MCF 10A (cell line): ENCODE measurements at regions not wholly inside any gene's neighbourhood (a gene's known extent, or its start where the extent isn't known, plus 50 kb on each side); places are given as distances from the start of the nearest gene placed in this dataset.

Experiments
- BruUV-seq: library from RNA; stranded (reverse); fragments of 400-500 nt; replicated peaks from 2 replicates; lab custom pipeline; 2021; lab: Mats Ljungman, UMichigan
- CTCF ChIA-PET: fragments of 300-600 bp; sonication (Branson Sonifier 250); formaldehyde crosslinking; extraction: SDS; loops from one replicate; lab custom pipeline; 2021; ENCODE audit warnings: antibody characterized with exemption, inconsistent platforms; lab: Yijun Ruan, JAX
- POLR2A ChIA-PET: fragments of 300-600, 350-650 bp; sonication (Branson Sonifier 250); formaldehyde crosslinking; extraction: SDS; loops from one replicate; lab custom pipeline; 2020; ENCODE audit warnings: antibody characterized with exemption, inconsistent platforms; lab: Yijun Ruan, JAX
- DNase-seq: peaks from one replicate; pipeline ENCODE4 v3.0.0-alpha.2; 2018; ENCODE audit not compliant: unreplicated experiment
- H3K27ac Mint-ChIP-seq: one replicate; pipeline ENCODE4 v1.8.0; 2022; ENCODE audit warnings: mild to moderate bottlenecking, low read depth, mixed read lengths; ENCODE audit not compliant: unreplicated experiment
- H3K27me3 Mint-ChIP-seq: one replicate; pipeline ENCODE4 v1.8.0; 2022; ENCODE audit warnings: mixed read lengths; ENCODE audit not compliant: insufficient read depth, unreplicated experiment
- H3K36me3 Mint-ChIP-seq: one replicate; pipeline ENCODE4 v1.8.0; 2022; ENCODE audit warnings: mild to moderate bottlenecking, moderate library complexity, mixed read lengths; ENCODE audit not compliant: insufficient read depth, unreplicated experiment
- H3K4me1 Mint-ChIP-seq: one replicate; pipeline ENCODE4 v1.8.0; 2022; ENCODE audit warnings: mixed read lengths; ENCODE audit not compliant: insufficient read depth, unreplicated experiment
- H3K4me3 Mint-ChIP-seq: one replicate; pipeline ENCODE4 v1.8.0; 2022; ENCODE audit warnings: mild to moderate bottlenecking, moderate library complexity, mixed read lengths; ENCODE audit not compliant: unreplicated experiment
- H3K9me3 Mint-ChIP-seq: one replicate; pipeline ENCODE4 v1.8.0; 2022; ENCODE audit warnings: mixed read lengths; ENCODE audit not compliant: unreplicated experiment
- CTCF ChIP-seq: fragments of 200-600 bp; IDR thresholded peaks from one replicate; pipeline ENCODE4 v1.8.0; 2022; ENCODE audit warnings: antibody characterized with exemption, mild to moderate bottlenecking; ENCODE audit not compliant: unreplicated experiment
- intact Hi-C: fragments of 100-400 bp; cut with micrococcal nuclease; formaldehyde crosslinking; loops from 2 replicates; pipeline ENCODE4 v1.14.1; 2022

GRCh38 chr2:11988691-11989353 lies 242.4 kb downstream of the LPIN1 start:
- no TSS peak for BruUV-seq
- H3K4me3 Mint-ChIP-seq = no peak overlapping the region
- ChIA-PET POLR2A (no interaction called here), CTCF (interaction anchor here (0.6 kb wide), 2 partner anchors 19 to 475 kb away, joined by 3 to 4 read pairs; no protein-coding TSS in a partner anchor)
- no peaks in the 10 kb centered on the region for H3K36me3 Mint-ChIP-seq
- H3K4me1 Mint-ChIP-seq = peaks cover 18% of the 10 kb centered on the region
- H3K9me3 Mint-ChIP-seq = no peaks in the 10 kb centered on the region
- H3K27ac Mint-ChIP-seq = no peak overlapping the region
- no peaks in the 10 kb centered on the region for H3K27me3 Mint-ChIP-seq
- TF ChIP-seq CTCF = no peak
- intact Hi-C loops = no loop called here
- DNase-seq = no peak

DNA sequence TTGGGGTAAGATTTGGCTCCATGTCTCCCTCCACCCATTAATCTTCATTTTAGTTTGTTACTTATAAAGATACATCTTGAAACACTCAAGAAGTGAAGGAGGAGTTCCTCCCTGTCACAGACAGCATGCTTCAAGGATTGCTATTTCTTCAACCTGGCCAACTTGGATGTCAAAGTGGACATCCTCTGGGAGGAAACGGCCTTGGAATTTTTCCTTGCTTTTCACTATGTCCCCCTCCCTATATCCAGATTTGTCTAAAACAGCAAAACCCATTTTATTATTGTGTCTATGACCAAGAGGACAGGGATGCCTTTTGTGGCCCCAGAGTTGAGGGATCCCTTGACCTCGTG lies 242.9 kb downstream of the LPIN1 start:
- Mint-ChIP-seq H3K36me3 (no peaks in the 10 kb centered on the region), H3K4me3 (no peak overlapping the region), H3K27me3 (no peaks in the 10 kb centered on the region), H3K27ac (no peak overlapping the region), H3K4me1 (peaks cover 21% of the 10 kb centered on the region), H3K9me3 (no peaks in the 10 kb centered on the region)
- intact Hi-C loops = no loop called here
- DNase-seq = no peak
- ChIA-PET CTCF (interaction anchor here (0.6 kb wide), 1 partner anchor 18 kb away, joined by 3 read pairs; no protein-coding TSS in a partner anchor), POLR2A (no interaction called here)
- no peak for TF ChIP-seq CTCF
- no TSS peak for BruUV-seq

DNA sequence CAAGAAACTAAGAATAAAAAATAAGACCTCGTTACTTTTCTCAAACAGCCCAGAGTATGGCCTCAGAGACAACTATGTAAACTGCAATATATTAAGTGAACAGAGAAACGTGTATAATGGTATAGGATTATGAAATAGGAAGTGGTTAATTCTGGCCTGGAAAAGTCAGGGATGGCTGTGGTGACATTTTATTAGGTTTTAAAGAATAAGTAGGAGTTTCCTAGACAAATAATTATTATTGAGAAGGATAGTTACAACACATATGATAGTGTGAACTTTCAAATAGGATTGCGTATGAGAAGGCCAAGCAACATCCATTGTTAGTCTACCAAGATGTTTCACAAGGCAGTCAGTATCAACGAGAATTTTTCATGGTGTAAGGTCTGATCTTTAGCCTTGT lies 244.1 kb downstream of the LPIN1 start:
- Mint-ChIP-seq H3K4me3 (no peak overlapping the region), H3K27me3 (no peaks in the 10 kb centered on the region), H3K4me1 (peaks cover 25% of the 10 kb centered on the region), H3K36me3 (no peaks in the 10 kb centered on the region), H3K27ac (no peak overlapping the region), H3K9me3 (no peaks in the 10 kb centered on the region)
- no peak for DNase-seq
- CTCF ChIA-PET = interaction anchor here (0.7 to 0.9 kb wide), 2 partner anchors 55 to 303 kb away, joined by 3 to 5 read pairs; no protein-coding TSS in a partner anchor
- POLR2A ChIA-PET = no interaction called here
- no TSS peak for BruUV-seq
- intact Hi-C loops = no loop called here
- TF ChIP-seq CTCF = no peak

GRCh38 chr2:11993749-11994148 lies 247.3 kb downstream of the LPIN1 start:
- H3K27me3 Mint-ChIP-seq = no peaks in the 10 kb centered on the region
- H3K27ac Mint-ChIP-seq = no peak overlapping the region
- ChIA-PET CTCF (no interaction called here), POLR2A (interaction anchor here (0.6 to 1.0 kb wide), 3 partner anchors 18 to 1794 kb away, joined by 3 read pairs; no protein-coding TSS in a partner anchor)
- BruUV-seq = no TSS peak
- H3K4me1 Mint-ChIP-seq = peaks cover 14% of the 10 kb centered on the region
- intact Hi-C loops = no loop called here
- no peak overlapping the region for H3K4me3 Mint-ChIP-seq
- H3K9me3 Mint-ChIP-seq = no peaks in the 10 kb centered on the region
- no peak for DNase-seq
- no peak for TF ChIP-seq CTCF
- no peaks in the 10 kb centered on the region for H3K36me3 Mint-ChIP-seq
